ENCODE measurements at regions not wholly inside any gene's neighbourhood (a gene's known extent, or its start where the extent isn't known, plus 50 kb on each side); places are given as distances from the start of the nearest gene placed in this dataset.

DNA sequence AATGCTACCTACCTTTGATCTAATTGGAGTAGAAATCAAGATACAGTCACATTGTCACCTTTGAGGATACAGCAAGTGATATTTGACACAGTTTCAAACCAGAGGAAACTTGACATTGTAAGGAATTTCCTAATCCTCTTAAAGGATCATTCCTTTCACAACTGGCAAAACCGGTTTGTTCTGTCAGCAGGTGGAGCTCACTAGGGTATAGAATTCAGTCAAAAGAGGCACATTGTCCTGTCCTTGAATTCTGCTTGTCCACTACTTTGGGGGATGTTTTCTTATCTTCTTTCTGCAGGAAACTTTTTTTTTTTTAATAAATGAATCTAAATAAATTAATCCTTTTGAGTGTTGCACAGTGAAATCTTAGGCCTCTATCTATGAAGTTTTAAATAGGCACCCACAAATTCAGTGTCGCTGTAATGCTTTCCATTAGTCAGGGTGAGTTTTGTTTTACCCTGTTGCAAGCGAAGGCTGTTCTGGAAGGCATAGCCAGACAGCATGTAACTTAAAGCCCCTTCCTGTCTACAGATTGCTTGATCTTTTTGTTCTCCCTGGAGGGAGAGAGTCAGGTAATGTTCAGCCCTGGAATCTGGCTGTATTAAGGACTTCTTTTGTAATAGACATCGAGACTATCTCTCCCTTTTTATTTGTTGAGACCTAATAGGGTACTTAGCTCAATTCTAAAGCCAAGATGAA lies 285.0 kb upstream of the RGS6 start:
- no peak overlapping the region for H2BK5ac ChIP-seq (ENCODE audit: insufficient read length, low read length)
- no peak overlapping the region for H2AK5ac ChIP-seq (ENCODE audit: insufficient read length, low read length)
- Mint-ChIP-seq H3K4me3 (peak overlapping the region; percentile 38 to 48; a peak in 4 of 5 replicates), H3K36me3 (ENCODE audit: insufficient read depth in 1 of 3, low read depth in 3 of 3) (peaks cover 23 to 54% (median 38%) of the 10 kb centered on the region in 3 experiments), H3K27me3 (ENCODE audit: low read depth) (no peaks in the 10 kb centered on the region), H3K9me3 (peaks cover 15 to 26% of the 10 kb centered on the region in 2 experiments), H3K4me1 (peaks cover 49 to 53% of the 10 kb centered on the region in 2 experiments), H3K27ac (peak overlapping the region; percentile 96 to 97 (median 96))
- H3K14ac ChIP-seq (ENCODE audit: insufficient read depth, low read length), result no peak overlapping the region
- peak overlapping the region; percentile 34 for H3K4me2 ChIP-seq (ENCODE audit: insufficient read depth, insufficient read length, low read length)
- H4K91ac ChIP-seq (ENCODE audit: insufficient read length, low read depth, low read length), result no peak overlapping the region
- H3K9ac ChIP-seq (ENCODE audit: extremely low read depth, insufficient read length, low read length), result no peak overlapping the region
- peak overlapping the region; percentile 66 for H3K27ac ChIP-seq (ENCODE audit: insufficient read length, low read depth, low read length)
- no peak overlapping the region for H2BK20ac ChIP-seq (ENCODE audit: low read depth, low read length, poor library complexity, severe bottlenecking)
- no peak overlapping the region for H4K8ac ChIP-seq (replicated peaks; ENCODE audit: insufficient read length, low read depth, low read length)
- no peak overlapping the region for H3T11ph ChIP-seq (ENCODE audit: low read length)
- no peak overlapping the region for H2BK15ac ChIP-seq (ENCODE audit: low read depth, low read length)
- no peak overlapping the region for H2AFZ ChIP-seq (ENCODE audit: low read length)
- no peak overlapping the region for H3K4ac ChIP-seq (ENCODE audit: low read depth, low read length)
- H3K18ac ChIP-seq (ENCODE audit: insufficient read length, low read depth, low read length), result no peak overlapping the region
- TF ChIP-seq, protein P1, sequence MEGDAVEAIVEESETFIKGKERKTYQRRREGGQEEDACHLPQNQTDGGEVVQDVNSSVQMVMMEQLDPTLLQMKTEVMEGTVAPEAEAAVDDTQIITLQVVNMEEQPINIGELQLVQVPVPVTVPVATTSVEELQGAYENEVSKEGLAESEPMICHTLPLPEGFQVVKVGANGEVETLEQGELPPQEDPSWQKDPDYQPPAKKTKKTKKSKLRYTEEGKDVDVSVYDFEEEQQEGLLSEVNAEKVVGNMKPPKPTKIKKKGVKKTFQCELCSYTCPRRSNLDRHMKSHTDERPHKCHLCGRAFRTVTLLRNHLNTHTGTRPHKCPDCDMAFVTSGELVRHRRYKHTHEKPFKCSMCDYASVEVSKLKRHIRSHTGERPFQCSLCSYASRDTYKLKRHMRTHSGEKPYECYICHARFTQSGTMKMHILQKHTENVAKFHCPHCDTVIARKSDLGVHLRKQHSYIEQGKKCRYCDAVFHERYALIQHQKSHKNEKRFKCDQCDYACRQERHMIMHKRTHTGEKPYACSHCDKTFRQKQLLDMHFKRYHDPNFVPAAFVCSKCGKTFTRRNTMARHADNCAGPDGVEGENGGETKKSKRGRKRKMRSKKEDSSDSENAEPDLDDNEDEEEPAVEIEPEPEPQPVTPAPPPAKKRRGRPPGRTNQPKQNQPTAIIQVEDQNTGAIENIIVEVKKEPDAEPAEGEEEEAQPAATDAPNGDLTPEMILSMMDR (conservative IDR thresholded peaks at IDR 0.05), result no peak
- H4K5ac ChIP-seq (ENCODE audit: insufficient read length, low read depth, low read length), result no peak overlapping the region
- H4K20me1 ChIP-seq (ENCODE audit: control insufficient read depth, insufficient read depth, insufficient read length), result no peaks in the 10 kb centered on the region
- no peaks in the 10 kb centered on the region for H3K27me3 ChIP-seq (ENCODE audit: insufficient read depth, low read length)
- H3K23me2 ChIP-seq (ENCODE audit: insufficient read length, low read depth, low read length, poor library complexity, severe bottlenecking), result no peaks in the 10 kb centered on the region
- no peaks in the 10 kb centered on the region for H3K79me1 ChIP-seq (ENCODE audit: insufficient read depth, low read depth, low read length, poor library complexity, severe bottlenecking)
- no peak overlapping the region for H2BK12ac ChIP-seq (ENCODE audit: insufficient read length, low read depth, low read length)
- no peaks in the 10 kb centered on the region for H3K79me2 ChIP-seq (ENCODE audit: insufficient read depth, low read length)
- no peak overlapping the region for H3K56ac ChIP-seq (ENCODE audit: insufficient read length, low read depth, low read length)
- no peak overlapping the region for H3K23ac ChIP-seq (ENCODE audit: insufficient read length, low read depth, low read length)
- no CpG with 5 or more reads among the region's 4 CpGs for WGBS (ENCODE audit: extremely low coverage, insufficient read length, low lambda C conversion rate)
- H2BK120ac ChIP-seq (ENCODE audit: low read depth, low read length, poor library complexity, severe bottlenecking), result no peak overlapping the region
- peaks cover 5% of the 10 kb centered on the region for H3K9me3 ChIP-seq (ENCODE audit: control insufficient read depth, low read depth, low read length)
- peak; percentile 38 for DNase-seq
- peaks cover 4% of the 10 kb centered on the region for H3K4me1 ChIP-seq (ENCODE audit: insufficient read depth, low read length)
